ENCODE measurements at regions not wholly inside any gene's neighbourhood (a gene's known extent, or its start where the extent isn't known, plus 50 kb on each side); places are given as distances from the start of the nearest gene placed in this dataset.
"Not testable (repeated sequence)": the region's sequence is repeated elsewhere in the genome, so short reads cannot be mapped to it uniquely, and the experiment has no call there.

- H3K4me2 ChIP-seq: no peak overlapping the region
Observed at GRCh38 chr10:44253769-44254462, 131.0 kb downstream of the CXCL12 start.

DNA sequence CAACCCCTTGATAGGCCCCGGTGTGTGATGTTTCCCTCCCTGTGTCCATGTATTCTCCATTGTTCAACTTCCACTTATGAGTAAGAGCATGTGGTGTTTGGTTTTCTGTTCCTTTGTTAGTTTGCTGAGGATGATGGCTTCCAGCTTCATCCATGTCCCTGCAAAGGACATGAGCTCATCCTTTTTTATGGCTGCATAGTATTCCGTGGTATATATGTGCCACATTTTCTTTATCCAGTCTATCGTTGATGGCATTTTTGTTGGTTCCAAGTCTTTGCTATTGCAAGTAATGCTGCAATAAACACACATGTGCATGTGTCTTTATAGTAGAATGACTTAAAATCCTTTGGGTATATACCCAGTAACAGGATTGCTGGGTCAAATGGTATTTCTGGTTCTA lies 132.3 kb downstream of the CXCL12 start:
- H3K27ac ChIP-seq; H3K4me2 ChIP-seq; H4K20me1 ChIP-seq; H3K36me3 ChIP-seq; H3K9me3 ChIP-seq (replicated peaks in 1 of 11); H3K27me3 ChIP-seq; H3K4me1 ChIP-seq; H3K4me3 ChIP-seq; H3K9ac ChIP-seq: not testable (repeated sequence)

More at GRCh38 chr10:44253769-44254462, 131.0 kb downstream of the CXCL12 start:
- no peaks in the 10 kb centered on the region for H3K4me1 ChIP-seq
- H3K9me3 ChIP-seq (replicated peaks in 1 of 11): peaks cover 0 to 8% (median 4%) of the 10 kb centered on the region in 11 experiments; a peak in 1 of 22 replicates
- no peak overlapping the region for H3K9ac ChIP-seq
- no peaks in the 10 kb centered on the region for H4K20me1 ChIP-seq
- no peaks in the 10 kb centered on the region for H3K27me3 ChIP-seq
- no peak overlapping the region for H3K4me3 ChIP-seq
- no peak for TF ChIP-seq Cebpa-rat (IDR thresholded peaks at IDR 0.05)
- no peak overlapping the region for H3K27ac ChIP-seq
- H3K36me3 ChIP-seq: no peaks in the 10 kb centered on the region

GRCh38 chr10:44249933-44250332 lies 135.0 kb downstream of the CXCL12 start:
- not testable (repeated sequence) for H3K27me3 ChIP-seq, H3K4me1 ChIP-seq, H3K9ac ChIP-seq, H3K36me3 ChIP-seq, H3K4me2 ChIP-seq, H4K20me1 ChIP-seq, H3K4me3 ChIP-seq, H3K27ac ChIP-seq
- H3K9me3 ChIP-seq (replicated peaks in 1 of 11): peaks cover 0 to 22% (median 11%) of the 10 kb centered on the region in 11 experiments; a peak in 8 of 22 replicates

GRCh38 chr10:44249490-44249889 lies 135.4 kb downstream of the CXCL12 start:
- Histone ChIP-seq H3K27ac (no peak overlapping the region), H3K27me3 (no peaks in the 10 kb centered on the region), H3K4me2 (no peak overlapping the region), H3K9me3 (replicated peaks in 1 of 11) (peaks cover 0 to 22% (median 11%) of the 10 kb centered on the region in 11 experiments; a peak in 8 of 22 replicates), H4K20me1 (no peaks in the 10 kb centered on the region), H3K9ac (no peak overlapping the region), H3K4me1 (no peaks in the 10 kb centered on the region), H3K4me3 (no peak overlapping the region), H3K36me3 (no peaks in the 10 kb centered on the region)
- TF ChIP-seq Cebpa-rat (IDR thresholded peaks at IDR 0.05): no peak

- H3K36me3 ChIP-seq, H3K4me2 ChIP-seq, H3K4me1 ChIP-seq, H3K27me3 ChIP-seq, H3K9ac ChIP-seq, H3K27ac ChIP-seq, H3K4me3 ChIP-seq, H4K20me1 ChIP-seq: not testable (repeated sequence)
- peaks cover 0 to 22% (median 11%) of the 10 kb centered on the region in 11 experiments; a peak in 8 of 22 replicates for H3K9me3 ChIP-seq (replicated peaks in 1 of 11)
Observed at GRCh38 chr10:44246700-44247099, 138.2 kb downstream of the CXCL12 start.

- H3K36me3 ChIP-seq, H3K9ac ChIP-seq, H3K27ac ChIP-seq, H3K4me2 ChIP-seq, H3K27me3 ChIP-seq, H4K20me1 ChIP-seq, H3K4me1 ChIP-seq, H3K4me3 ChIP-seq: not testable (repeated sequence)
- peaks cover 0 to 22% (median 11%) of the 10 kb centered on the region in 11 experiments; a peak in 8 of 22 replicates for H3K9me3 ChIP-seq (replicated peaks in 1 of 11)
Observed at GRCh38 chr10:44246287-44246686, 138.6 kb downstream of the CXCL12 start.

- Histone ChIP-seq H3K9ac (no peak overlapping the region), H3K27ac (no peak overlapping the region), H3K4me2 (no peak overlapping the region), H3K27me3 (no peaks in the 10 kb centered on the region), H3K9me3 (replicated peaks in 1 of 11) (peaks cover 0 to 22% (median 11%) of the 10 kb centered on the region in 11 experiments; a peak in 8 of 22 replicates), H4K20me1 (no peaks in the 10 kb centered on the region), H3K4me1 (no peaks in the 10 kb centered on the region), H3K36me3 (no peaks in the 10 kb centered on the region), H3K4me3 (no peak overlapping the region)
- TF ChIP-seq Cebpa-rat (IDR thresholded peaks at IDR 0.05): no peak
Observed at GRCh38 chr10:44245601-44245938, 139.3 kb downstream of the CXCL12 start.

GRCh38 chr10:44244745-44245600 lies 139.9 kb downstream of the CXCL12 start:
- H3K9ac ChIP-seq: no peak overlapping the region
- TF ChIP-seq Cebpa-rat (IDR thresholded peaks at IDR 0.05): no peak
- H3K4me2 ChIP-seq: no peak overlapping the region
- H3K36me3 ChIP-seq: no peaks in the 10 kb centered on the region
- H3K4me1 ChIP-seq: no peaks in the 10 kb centered on the region
- no peak overlapping the region for H3K27ac ChIP-seq
- no peaks in the 10 kb centered on the region for H3K27me3 ChIP-seq
- peaks cover 0 to 21% (median 11%) of the 10 kb centered on the region in 11 experiments; a peak in 8 of 22 replicates for H3K9me3 ChIP-seq (replicated peaks in 1 of 11)
- no peaks in the 10 kb centered on the region for H4K20me1 ChIP-seq
- H3K4me3 ChIP-seq: no peak overlapping the region

DNA sequence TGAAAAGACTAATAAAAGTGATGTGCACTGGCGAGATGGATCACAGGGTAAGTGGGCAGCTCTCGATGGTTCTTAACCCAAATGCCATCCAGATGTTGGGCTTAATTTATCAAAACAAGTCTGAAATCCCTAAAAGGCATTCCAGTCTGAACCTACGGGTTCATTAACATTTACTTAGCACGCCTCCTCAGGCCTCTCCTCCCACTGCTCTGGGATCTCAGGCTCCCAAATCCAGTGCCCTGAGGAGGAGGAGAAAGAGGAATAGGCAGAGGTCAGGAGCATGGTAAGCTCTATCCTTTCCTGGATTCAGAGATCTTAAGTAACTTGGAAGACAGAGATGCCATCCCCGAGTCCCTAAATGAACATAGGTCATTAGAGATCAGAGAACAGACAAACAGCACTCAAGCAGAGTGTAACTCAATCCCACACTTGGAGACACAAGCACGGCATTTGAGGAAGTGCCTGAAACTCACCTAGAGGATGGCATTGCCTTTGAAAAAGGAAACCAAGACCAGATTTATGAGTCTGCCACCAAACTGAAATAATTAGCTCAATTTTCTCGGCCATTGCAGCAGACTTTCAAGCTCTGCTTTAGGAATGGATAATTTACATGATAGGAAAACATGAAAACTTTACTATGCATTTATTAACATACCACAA lies 140.9 kb downstream of the CXCL12 start:
- H3K4me1 ChIP-seq: no peaks in the 10 kb centered on the region
- H3K9ac ChIP-seq: no peak overlapping the region
- H3K27ac ChIP-seq: no peak overlapping the region
- no peaks in the 10 kb centered on the region for H3K27me3 ChIP-seq
- no peak overlapping the region for H3K4me3 ChIP-seq
- H4K20me1 ChIP-seq: no peaks in the 10 kb centered on the region
- H3K9me3 ChIP-seq (replicated peaks in 1 of 11): peaks cover 0 to 14% (median 5%) of the 10 kb centered on the region in 11 experiments; a peak in 7 of 22 replicates
- no peak for TF ChIP-seq Cebpa-rat (IDR thresholded peaks at IDR 0.05)
- H3K4me2 ChIP-seq: no peak overlapping the region
- H3K36me3 ChIP-seq: no peaks in the 10 kb centered on the region

All from BLaER1 treated with 17β-estradiol and CSF1 and Interleukin-3, amounts not matched to agents 10 nM and 100 nM (cell line).